GM12891 (cell line): ENCODE measurements at regions not wholly inside any gene's neighbourhood (a gene's known extent, or its start where the extent isn't known, plus 50 kb on each side); places are given as distances from the start of the nearest gene placed in this dataset.

Experiments used
- PAX5 ChIP-seq: IDR thresholded peaks from 2 replicates; pipeline ENCODE4 v1.6.1; 2011; ENCODE audit warnings: low read length, moderate library complexity, mild to moderate bottlenecking; ENCODE audit not compliant: insufficient read depth, severe bottlenecking
- POLR2A ChIP-seq: IDR thresholded peaks from 2 replicates; pipeline ENCODE4 v1.6.1; 2011; ENCODE audit warnings: low read depth, low read length, control low read depth
- POLR2AphosphoS5 ChIP-seq: IDR thresholded peaks from 2 replicates; pipeline ENCODE4 v1.6.1; 2011; ENCODE audit warnings: low read depth, low read length, control low read depth

DNA sequence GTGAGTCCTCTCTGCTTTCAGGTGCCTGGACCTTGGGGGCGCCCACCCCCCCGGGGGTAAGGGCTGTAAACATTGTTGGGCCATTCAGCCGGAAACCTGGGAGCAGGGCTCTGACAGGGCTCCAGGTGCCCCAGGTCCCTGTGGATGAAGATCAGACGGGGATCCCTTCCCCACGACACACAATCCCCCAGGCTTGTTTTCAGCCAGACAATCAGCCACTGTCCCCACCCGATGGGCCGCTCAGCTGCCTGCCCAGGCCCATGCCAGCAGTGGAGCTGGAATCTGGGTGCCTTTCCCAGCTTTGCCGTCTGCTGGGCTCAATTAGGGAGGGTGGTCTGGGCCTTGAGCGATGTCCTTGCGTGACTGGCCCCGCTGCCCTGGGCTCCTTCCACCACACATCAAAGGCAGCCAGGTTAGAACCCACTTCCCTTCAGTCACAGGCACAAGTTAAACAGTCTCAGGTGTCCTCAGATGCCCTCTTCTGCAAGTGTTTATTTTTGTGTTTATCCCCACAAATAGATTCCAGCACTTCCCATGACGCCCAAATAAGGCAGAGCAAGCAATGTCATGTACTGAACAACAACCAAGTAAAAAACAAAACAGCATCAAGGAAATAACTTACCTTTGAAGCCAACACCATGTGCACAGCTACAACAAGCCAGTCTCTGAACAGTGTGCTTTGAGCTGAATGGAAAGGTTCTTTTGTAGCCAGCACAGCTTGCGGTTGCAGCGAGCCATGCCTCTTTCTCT, 77.0 kb upstream of the ALDH1A3 start:
- TF ChIP-seq POLR2A (no peak), PAX5 (no peak), POLR2AphosphoS5 (no peak)
